ENCODE measurements at regions not wholly inside any gene's neighbourhood (a gene's known extent, or its start where the extent isn't known, plus 50 kb on each side); places are given as distances from the start of the nearest gene placed in this dataset.
"Not testable (repeated sequence)": the region's sequence is repeated elsewhere in the genome, so short reads cannot be mapped to it uniquely, and the experiment has no call there.

DNA sequence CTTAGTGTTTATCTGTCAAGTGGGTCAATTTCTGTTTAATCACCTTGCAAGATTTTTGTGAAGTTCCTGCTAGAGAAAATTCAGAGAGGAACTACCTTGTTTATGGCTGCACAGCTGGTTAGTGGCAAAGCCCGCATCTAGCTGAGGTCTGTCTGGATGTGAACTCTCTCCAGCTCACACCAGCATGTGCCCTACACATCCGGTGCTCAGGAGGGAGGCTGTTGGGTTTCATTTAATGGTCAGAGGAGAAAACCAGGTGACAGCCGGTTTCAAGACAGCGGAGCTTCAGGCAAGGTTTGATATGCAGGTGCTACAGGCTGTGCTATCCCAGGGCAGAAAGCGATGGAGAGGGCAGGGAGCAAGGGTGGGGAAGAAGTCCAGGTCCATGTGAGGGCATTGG, 351.1 kb downstream of the ACTR3B start:
- no TSS peak for BruUV-seq (replicated peaks)

DNA sequence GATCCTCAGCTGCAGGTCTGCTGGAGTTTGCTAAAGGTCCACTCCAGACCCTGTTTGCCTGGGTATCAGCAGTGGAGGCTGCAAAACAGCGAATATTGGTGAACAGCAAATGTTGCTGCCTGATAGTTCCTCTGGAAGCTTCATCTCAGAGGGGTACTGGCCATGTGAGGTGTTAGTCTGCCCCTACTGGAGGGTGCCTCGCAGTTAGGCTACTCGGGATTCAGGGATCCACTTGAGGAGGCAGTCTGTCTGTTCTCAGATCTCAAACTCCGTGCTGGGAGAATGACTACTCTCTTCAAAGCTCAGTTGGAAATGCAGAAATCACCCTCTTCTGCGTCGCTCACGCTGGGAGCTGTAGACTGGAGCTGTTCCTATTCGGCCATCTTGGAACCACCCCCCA, 362.7 kb downstream of the ACTR3B start:
- H3K27ac ChIP-seq (ENCODE audit: low read depth, low read length, poor library complexity, severe bottlenecking); CTCF ChIA-PET (ENCODE audit: unreplicated experiment); H3K4me2 ChIP-seq (ENCODE audit: low read length); intact Hi-C loops (cut with micrococcal nuclease; ENCODE audit: unreplicated experiment); H3K4me3 ChIP-seq (ENCODE audit: low read depth, low read length, poor library complexity, severe bottlenecking); H3K79me2 ChIP-seq (ENCODE audit: insufficient read depth, low read depth, low read length); BruUV-seq (replicated peaks); H2AFZ ChIP-seq (ENCODE audit: low read length); H3K9me3 ChIP-seq (ENCODE audit: low read length); DNase-seq (ENCODE audit: low spot score); H3K4me1 ChIP-seq (ENCODE audit: insufficient read depth, low read length, poor library complexity, severe bottlenecking); H3K36me3 ChIP-seq (ENCODE audit: insufficient read depth, low read length); H3K9me2 ChIP-seq (ENCODE audit: insufficient read depth, low read length); H4K20me1 ChIP-seq (ENCODE audit: insufficient read depth, low read length); POLR2A ChIA-PET: not testable (repeated sequence)

More for the DNA sequence above, 351.1 kb downstream of the ACTR3B start:
- Histone ChIP-seq H3K27ac (ENCODE audit: low read depth, low read length, poor library complexity, severe bottlenecking) (no peak overlapping the region), H3K79me2 (ENCODE audit: insufficient read depth, low read depth, low read length) (no peaks in the 10 kb centered on the region), H3K9me3 (ENCODE audit: low read length) (no peaks in the 10 kb centered on the region), H3K4me3 (ENCODE audit: low read depth, low read length, poor library complexity, severe bottlenecking) (no peak overlapping the region), H3K4me1 (ENCODE audit: insufficient read depth, low read length, poor library complexity, severe bottlenecking) (no peaks in the 10 kb centered on the region), H3K36me3 (ENCODE audit: insufficient read depth, low read length) (no peaks in the 10 kb centered on the region), H3K4me2 (ENCODE audit: low read length) (no peak overlapping the region), H3K9me2 (ENCODE audit: insufficient read depth, low read length) (no peaks in the 10 kb centered on the region), H4K20me1 (ENCODE audit: insufficient read depth, low read length) (no peaks in the 10 kb centered on the region), H2AFZ (ENCODE audit: low read length) (no peak overlapping the region)
- no peak for DNase-seq (ENCODE audit: low spot score)
- TF ChIP-seq, protein P1, sequence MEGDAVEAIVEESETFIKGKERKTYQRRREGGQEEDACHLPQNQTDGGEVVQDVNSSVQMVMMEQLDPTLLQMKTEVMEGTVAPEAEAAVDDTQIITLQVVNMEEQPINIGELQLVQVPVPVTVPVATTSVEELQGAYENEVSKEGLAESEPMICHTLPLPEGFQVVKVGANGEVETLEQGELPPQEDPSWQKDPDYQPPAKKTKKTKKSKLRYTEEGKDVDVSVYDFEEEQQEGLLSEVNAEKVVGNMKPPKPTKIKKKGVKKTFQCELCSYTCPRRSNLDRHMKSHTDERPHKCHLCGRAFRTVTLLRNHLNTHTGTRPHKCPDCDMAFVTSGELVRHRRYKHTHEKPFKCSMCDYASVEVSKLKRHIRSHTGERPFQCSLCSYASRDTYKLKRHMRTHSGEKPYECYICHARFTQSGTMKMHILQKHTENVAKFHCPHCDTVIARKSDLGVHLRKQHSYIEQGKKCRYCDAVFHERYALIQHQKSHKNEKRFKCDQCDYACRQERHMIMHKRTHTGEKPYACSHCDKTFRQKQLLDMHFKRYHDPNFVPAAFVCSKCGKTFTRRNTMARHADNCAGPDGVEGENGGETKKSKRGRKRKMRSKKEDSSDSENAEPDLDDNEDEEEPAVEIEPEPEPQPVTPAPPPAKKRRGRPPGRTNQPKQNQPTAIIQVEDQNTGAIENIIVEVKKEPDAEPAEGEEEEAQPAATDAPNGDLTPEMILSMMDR (conservative IDR thresholded peaks at IDR 0.05; ENCODE audit: low read length) = no peak
- no peak for TF ChIP-seq EZH2phosphoT487 (IDR thresholded peaks at IDR 0.05; ENCODE audit: borderline replicate concordance, low read depth, low read length)
- CTCF ChIA-PET (ENCODE audit: unreplicated experiment) = no interaction called here
- intact Hi-C loops (cut with micrococcal nuclease; ENCODE audit: unreplicated experiment) = no loop called here
- POLR2A ChIA-PET = no interaction called here

DNA sequence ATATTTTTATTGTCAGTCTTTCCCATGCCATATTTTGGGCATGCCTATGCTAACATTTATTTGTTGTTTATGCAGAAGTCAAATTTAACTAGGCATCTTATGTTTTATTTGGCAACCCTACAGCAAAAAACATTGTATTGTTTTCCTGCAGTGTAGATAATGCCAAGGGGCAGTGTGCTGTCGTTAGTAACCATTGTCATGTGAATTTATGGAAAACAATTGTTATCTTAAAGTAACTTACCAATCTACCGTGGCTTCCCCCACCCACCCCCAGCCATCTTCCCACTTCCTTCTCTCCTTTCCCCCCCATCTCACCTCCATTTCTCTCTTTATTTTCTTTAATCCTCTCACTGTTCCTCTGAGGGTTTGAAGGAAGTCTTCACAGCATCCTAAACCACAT, 370.5 kb downstream of the ACTR3B start:
- Histone ChIP-seq H3K9me3 (ENCODE audit: low read length) (no peaks in the 10 kb centered on the region), H3K4me2 (ENCODE audit: low read length) (no peak overlapping the region), H4K20me1 (ENCODE audit: insufficient read depth, low read length) (no peaks in the 10 kb centered on the region), H3K27ac (ENCODE audit: low read depth, low read length, poor library complexity, severe bottlenecking) (no peak overlapping the region), H3K9me2 (ENCODE audit: insufficient read depth, low read length) (no peaks in the 10 kb centered on the region), H3K4me1 (ENCODE audit: insufficient read depth, low read length, poor library complexity, severe bottlenecking) (no peaks in the 10 kb centered on the region), H3K4me3 (ENCODE audit: low read depth, low read length, poor library complexity, severe bottlenecking) (no peak overlapping the region), H3K36me3 (ENCODE audit: insufficient read depth, low read length) (no peaks in the 10 kb centered on the region), H3K79me2 (ENCODE audit: insufficient read depth, low read depth, low read length) (no peaks in the 10 kb centered on the region), H2AFZ (ENCODE audit: low read length) (no peak overlapping the region)
- intact Hi-C loops (cut with micrococcal nuclease; ENCODE audit: unreplicated experiment) = no loop called here
- no peak for TF ChIP-seq EZH2phosphoT487 (IDR thresholded peaks at IDR 0.05; ENCODE audit: borderline replicate concordance, low read depth, low read length)
- TF ChIP-seq, protein P1 (conservative IDR thresholded peaks at IDR 0.05; ENCODE audit: low read length) = no peak
- ChIA-PET CTCF (ENCODE audit: unreplicated experiment) (no interaction called here), POLR2A (no interaction called here)
- no TSS peak for BruUV-seq (replicated peaks)
- no peak for DNase-seq (ENCODE audit: low spot score)
